HG03558 (cell line): ENCODE measurements at regions not wholly inside any gene's neighbourhood (a gene's known extent, or its start where the extent isn't known, plus 50 kb on each side); places are given as distances from the start of the nearest gene placed in this dataset.

ENCODE experiments used
- ATAC-seq: cut with Tn5 transposase; IDR thresholded peaks from one replicate; pipeline ENCODE4 v1.9.1; 2021; ENCODE audit warnings: moderate number of reproducible peaks; ENCODE audit not compliant: unreplicated experiment; ENCODE audit errors: extremely low read depth

DNA sequence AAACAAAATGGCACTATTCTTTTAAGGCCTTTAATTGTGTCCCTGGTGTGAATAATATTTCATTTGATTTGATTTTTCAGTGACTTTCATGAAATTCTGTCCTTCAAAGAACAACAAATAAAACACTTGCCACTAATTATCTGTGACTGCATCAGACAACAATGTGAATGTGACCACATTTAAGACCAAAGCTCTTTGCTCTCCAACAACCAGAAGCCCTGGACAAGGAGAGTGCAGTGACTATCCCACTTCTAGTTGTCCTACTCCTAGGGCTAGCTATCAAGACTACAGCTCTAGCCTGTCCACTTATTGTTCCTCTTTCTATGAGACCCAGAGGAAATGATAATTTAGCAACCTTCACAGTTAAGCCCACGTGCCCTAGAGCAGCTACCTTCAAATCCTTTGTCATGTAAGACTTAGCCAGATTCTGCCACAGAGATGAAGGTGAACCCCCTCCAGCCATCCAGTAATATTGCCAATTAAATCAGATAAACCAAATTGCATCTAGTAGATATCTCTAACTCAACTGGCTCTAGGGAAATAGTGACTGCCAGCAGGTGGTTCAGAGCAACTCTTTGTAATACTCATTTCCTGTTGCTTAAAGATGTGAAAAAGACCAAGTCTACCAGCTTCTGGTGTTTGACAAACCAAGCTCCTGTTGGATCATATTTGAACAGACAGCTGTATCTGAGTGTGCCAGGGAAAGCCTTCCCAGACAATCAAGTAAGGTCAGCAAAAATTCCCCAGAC, 142.6 kb upstream of the BLID start:
- no peak for ATAC-seq

DNA sequence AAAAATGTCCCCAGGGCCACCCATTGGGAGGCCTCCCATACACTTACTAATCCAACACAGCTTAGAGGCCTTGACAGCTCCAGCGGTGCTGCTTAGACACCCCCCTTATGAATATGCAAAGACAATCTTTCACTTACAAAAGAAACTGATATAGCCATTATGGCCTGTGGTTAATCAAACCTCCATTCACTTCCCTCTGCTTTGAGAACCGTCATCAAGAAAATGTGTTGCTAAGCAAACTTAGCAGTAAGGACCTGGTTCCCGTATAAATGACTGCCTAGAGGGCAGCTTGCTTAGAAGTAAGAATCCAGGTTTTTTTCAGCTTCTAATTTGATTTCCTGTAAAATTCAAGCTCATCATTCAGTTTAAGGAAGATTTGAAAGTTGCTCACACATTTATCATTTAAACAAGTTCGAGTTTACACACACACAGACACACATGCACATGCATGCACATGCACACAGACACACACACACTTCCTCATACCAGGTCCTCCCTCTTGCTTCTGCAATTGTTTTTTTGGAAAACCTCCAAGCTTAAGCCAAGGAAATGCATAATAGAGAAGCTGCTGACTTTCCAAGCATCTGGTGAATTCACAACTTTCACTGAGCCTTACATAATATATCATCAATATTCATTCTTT, 137.7 kb upstream of the BLID start:
- ATAC-seq, result no peak

DNA sequence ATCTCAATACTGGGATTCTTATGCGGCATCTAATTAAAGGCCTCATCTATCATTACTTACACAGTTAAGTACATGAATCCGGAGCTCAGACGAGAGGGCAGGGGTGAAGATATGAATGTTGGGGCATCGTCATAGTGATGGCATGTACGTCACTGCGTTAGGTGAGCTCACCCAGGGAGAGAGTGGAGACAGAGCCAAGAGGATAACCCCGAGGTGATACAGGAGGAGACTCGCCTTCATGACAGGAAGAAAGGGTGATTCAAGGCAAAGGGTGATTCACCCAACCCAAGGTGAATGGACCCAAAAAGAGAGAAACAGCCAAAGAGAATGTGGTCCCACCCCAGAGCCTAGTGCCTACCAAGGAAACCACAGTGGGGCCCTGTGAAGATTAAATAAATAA, 132.9 kb upstream of the BLID start:
- ATAC-seq, result no peak

DNA sequence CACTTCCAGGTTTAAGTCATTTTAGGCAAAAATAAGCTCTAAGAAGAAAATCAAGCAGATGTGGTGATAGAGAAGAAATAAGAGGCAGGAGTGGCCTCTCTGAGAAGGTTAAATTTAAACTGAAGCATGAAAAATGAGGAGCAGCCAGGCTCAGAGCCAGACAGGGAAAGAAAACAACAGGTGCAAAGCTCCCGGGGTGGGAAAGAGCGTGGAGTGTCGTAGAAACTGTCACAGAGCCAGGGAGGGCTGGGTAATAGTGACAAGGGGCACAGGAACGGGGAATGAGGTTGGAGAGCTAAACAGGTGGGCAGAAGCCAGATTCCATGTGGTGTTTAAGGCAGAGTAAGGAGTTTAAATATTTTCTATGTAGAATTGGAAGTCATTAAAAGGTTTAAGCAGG, 132.1 kb upstream of the BLID start:
- ATAC-seq, result no peak

DNA sequence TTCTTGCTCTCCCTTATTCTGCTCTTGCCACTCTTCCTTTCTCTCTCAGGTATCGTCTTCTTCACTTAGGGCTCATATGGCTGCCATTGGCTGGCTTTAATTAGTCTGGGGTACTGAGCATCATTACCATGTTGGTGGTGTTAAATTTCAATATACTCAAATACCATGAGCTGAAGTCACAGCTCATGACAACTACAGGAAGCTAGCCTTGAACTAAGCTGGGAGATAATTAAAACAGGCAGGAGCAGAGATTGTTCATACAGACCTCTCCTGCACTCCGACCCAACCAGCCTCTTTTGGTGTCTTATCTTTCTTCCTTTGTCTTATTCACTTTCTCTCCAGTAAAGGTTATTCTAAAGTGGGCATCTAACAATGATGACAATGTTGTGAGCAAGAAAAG, 130.9 kb upstream of the BLID start:
- no peak for ATAC-seq

DNA sequence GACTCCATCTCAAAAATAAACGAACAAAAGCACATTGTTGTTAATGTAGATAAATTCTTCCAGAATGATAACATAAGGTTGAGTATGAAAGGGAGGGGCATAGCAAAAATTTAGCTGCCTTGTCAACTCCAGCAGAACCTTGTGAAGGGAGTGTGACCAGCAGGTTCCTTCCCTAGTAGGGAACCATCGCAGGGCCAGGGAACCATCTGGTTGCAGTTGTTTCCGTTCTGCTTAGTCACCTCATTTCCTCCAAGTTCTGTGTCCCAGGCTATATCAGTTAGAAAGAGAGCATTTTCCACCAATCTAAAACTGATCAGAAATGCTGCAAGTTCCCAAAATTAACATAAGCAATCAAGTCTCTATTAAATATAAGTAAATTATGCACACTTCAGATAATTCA, 126.7 kb upstream of the BLID start:
- no peak for ATAC-seq

DNA sequence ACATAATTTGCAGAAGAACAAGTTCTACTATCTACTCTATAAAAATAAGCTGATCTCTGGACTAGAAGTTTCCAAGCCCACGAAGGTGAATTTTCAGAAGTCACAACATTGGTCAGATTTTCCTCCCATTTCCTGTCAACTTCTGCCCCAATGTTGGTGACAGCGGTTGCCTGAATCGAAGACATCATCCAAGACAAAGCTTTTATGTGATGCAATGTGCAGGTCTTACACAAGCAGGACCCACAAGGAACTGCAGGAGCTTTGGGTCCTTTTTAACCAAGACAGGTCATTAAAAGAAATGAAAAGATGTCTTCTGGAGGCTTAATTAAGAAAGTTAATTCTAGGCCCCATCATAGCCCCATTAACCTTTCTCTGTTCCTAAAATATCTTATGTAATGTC, 125.6 kb upstream of the BLID start:
- no peak for ATAC-seq

DNA sequence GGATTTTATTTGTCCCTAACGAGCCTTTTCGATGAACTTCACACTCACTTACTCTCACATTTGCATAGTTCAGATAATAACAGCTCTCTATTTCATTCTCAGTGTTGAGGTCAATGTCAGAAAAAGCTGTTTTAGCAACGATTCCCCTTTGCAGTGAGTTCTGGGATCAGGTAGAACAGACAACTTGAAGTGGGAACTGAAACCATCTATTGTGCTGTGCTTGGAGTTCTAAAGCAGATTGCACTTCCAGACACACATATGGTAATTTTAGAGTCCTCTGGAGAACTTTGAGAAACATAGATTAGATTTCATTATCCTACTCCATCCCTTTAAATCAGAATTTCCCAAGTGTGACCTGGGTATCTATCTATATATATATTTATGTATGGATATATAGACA, 124.6 kb upstream of the BLID start:
- no peak for ATAC-seq

DNA sequence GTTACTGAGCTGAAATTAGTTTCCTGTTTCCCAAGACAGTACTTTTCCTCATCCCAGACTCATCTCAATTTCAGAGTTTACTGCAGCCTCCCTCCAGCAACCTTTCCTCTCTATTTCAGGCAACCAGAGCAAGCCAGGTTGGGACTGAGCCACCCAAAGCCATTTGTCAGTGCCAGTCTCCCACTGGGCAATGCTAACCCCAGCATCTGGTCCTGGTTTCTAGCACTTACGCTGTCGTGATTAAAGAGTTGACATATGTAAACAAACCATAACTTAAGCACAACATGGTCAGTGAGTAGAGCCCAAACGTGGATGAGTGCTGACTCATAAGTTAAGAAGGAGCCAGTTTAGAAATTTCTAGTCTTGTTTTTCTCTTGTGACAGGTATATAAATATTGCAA, 119.6 kb upstream of the BLID start:
- ATAC-seq, result no peak

DNA sequence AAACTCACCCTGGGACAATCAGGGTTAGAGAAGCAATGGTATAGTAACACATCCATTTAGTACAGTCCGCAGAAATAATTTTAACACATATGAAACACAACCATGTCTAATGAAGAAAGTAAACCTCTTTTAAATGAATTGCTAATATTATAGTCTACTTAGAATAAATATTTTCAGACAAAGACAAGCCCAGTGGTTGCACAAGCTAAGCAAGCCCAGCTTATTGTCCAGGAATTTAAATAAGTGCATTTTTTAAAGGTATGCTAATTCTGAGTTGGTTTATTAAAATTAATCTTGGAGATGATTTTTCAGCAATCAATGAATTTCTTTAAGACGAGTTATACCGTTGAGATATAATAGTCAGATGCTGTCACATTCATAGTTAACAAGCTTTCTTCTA, 118.8 kb upstream of the BLID start:
- no peak for ATAC-seq

DNA sequence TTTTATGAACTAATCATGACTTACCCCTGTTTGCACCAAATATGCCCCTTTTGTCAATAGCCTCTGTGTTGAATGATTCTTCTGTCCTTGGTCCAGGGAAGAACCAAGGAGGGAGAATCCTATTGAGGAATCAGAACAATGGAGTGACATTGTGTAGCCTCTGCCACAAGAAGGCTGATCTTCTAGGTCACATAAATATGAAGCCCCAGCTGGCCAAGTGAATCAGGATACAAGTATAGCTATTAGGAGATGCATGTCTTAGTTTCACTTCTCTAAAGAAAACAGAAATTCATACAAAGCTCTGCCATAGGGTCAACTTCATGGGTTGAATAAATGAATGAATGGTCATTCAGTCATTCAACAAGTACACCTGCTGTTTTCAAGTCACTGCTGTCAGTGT, 118.2 kb upstream of the BLID start:
- no peak for ATAC-seq

DNA sequence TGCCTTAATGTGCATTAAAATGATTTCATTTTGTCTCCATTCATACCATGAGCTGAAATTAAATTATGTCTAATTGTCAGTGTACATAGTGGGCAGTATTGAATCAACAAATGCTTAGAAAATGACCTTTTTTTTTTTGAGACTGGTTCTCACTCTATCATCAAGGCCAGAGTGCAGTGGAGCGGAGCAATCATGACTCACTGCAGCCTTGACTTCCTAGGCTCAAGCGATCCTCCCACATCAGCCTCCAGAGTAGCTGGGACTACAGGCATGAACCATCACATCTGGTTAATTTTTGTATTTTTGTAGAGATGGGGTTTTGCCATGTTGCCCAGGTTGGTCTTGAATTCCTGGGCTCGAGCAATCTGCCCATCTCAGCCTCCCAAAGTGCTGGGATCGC, 117.0 kb upstream of the BLID start:
- ATAC-seq, result no peak

DNA sequence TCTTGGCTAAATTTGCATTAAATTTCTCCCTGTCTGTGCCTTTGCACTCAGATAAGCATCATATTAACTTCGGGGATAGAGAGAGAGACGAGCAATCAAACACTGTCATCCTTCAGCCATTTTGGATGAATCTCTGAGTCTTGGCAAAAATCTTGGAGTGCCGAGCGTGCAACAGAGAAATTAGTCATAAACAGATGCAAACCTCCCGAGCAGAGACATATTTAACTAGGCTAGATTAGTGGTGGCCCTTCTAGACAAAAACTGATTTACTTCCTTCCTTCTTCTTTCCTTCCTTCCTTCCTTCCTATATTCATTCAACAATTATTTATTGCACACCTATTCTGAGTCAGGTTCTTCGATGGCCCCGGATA, 114.4 kb upstream of the BLID start:
- ATAC-seq, result no peak

DNA sequence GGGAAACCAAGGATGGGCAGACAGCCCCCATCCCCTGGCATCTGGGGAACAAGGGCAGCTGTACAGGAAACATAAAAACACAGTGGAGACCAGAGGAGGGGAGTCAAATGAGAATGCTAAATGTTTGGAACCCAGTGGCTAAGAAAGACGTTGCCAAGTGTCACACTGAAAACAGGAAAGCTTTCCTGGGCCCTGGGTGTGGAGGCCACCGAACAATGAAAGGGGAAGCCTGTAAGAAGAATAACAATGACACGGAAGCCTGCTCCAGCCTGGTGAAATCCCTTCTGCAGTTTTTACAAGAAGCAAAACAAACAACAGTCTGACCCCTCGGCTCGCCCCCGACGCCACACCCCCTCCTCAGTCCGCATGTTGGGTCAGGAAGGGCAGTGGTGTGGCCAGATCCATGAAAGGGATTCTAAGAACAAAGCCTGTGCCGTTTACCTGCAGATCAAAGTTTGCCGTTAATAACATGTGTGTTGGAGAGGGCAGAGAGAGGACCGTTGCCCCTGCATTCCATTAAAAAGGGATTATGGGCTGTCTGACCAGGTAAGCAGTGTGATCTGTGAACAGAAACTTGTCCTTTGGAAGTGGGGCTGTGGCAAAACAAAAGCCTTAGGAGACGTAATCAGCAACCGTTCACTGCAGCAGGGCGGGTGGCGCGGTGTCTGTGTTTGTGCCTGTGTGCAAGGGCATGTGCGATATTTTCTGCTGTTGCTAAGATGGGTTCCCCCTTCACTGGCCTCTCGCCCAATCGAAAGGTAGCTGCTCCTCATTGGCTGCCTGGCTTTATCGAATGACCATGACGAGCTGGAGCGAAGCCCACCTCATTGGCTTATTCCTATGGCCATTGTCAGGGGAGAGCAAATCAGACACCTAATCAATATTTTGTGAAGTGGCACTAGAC, 113.7 kb upstream of the BLID start:
- no peak for ATAC-seq

DNA sequence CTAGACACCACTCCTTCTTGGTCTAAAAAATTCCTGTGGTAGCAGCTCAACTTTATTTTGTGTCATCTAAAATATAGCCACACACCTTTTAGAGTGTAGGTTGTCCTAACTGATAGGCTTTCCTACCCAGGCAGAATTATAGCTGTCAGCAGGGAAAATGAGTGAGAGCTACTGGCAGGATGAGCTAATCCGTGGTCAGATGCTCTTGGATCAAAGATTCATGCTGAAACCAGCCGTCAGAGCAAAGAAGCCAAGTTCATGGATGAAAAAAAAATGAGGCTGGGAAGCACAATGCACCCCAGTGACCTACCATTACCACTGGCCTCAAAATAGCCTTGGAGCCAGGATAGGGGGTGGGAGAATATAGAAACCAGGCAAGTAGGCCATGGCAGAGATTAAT, 113.1 kb upstream of the BLID start:
- no peak for ATAC-seq

DNA sequence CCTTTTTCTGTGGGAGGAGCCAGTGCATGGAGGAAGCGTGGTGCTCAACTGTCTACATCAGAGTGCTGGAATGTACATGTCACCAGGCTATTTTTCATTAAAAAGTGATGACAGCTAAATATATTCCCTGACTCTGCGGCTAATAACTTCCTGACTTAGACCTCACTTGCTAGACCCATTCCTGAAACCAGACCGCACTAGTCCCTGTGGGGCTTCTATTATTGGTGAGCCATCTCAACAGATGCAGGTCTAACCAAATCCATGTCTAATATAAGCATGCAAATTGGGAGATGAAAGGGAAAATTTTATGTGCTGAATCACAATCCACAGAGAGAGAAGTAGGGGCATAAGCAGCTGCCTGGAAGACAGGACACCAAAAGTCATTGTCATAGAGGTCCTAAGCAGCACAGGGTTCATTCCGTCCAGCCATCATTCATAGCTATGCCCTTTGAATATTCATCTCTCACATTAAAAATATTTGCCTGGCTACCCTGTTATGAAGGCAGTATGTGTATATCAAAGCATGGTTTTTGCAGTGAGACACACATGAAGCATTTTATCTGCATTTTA, 110.9 kb upstream of the BLID start:
- ATAC-seq, result no peak

DNA sequence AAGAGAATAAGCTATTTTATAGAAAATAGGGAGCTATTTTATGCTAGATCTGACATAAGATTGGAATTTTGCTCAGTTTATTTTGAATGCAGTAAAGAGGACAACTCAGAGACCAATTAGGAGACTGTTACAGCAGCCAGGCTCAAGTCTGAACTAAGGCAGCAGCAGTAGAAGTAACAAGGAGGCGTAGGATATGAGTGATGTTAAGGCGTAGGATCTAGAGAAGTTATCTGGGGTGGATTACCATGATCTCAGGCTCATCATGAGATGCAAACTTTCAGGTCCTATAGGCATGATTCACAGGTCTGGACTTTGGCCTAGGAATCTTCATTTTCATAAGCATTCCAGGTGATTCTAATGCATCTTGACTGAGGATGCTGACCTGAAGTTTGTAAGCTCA, 108.9 kb upstream of the BLID start:
- ATAC-seq, result no peak

DNA sequence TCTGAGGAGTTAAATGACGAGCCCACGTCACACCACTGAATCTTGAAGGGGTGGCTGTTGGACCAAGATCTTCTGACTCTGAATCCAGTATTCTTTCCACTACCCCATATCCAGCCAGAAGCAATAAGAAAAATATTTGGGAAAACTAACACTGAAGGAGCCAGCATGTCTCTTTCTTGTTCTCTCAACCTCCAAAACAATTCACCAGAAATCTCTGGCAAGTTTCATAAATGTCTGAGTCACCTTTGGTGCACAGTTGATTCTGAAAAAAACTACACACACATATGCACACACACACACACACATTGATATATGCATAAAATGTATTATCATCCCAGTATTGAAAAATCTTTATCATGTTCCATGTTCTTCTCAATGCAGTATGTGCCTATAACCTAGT, 104.3 kb upstream of the BLID start:
- ATAC-seq, result no peak

DNA sequence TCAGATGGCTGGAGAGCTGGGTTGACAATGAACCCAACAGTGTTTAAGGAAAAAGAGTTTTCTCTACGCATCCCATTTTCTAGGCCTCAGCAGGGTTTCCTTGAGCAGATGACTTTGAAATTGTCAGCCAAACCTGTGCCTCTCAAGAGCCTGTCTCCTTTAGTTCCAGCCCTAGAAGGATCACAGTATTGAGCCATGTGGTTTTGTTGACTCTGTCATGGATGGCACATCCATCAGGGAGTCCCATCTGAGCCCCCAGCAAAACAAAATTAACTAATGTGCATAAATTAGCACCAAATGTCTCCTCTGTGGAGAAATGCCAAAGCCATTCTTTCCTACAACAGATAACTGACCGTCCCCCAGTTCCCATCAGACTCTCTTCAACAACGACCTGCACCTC, 103.8 kb upstream of the BLID start:
- ATAC-seq, result no peak

DNA sequence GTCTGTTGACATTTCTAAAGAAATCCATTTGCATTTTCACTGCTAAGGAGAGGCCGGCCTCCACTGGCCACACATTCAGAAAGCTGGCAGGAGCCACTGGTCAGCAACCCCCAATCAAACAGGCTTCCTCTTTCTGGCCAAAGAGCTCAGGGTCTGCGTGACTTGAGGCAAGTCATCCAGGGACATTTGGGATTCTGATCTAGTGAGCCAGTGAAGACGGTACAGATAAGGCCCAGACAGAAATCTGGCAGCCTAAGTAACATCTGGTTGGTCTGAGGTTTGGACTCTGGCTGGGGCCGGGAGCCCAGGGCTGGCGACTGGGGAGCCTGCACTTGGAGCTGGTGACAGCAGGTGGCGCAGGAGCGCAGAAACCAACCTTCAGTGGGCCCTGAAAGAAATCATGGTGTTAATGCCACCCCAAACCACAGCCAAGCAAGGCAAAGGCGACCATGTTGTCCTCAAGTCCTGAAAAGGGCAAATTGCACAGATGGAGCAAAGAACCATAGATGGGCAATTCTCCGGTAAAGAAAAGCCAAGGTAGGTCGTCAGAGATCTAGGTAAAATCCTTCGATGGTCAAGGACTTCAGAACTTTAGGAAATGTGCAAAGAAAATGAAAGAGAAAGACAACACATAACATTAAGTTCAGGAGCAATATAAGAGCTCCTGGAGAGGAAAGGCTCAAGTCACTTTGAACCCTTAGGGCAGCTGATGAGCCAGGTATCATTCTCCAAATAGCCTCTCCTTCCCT, 99.4 kb upstream of the BLID start:
- no peak for ATAC-seq
